MCF 10A (cell line): ENCODE measurements at regions not wholly inside any gene's neighbourhood (a gene's known extent, or its start where the extent isn't known, plus 50 kb on each side); places are given as distances from the start of the nearest gene placed in this dataset.

ENCODE experiments used
- BruUV-seq: library from RNA; stranded (reverse); fragments of 400-500 nt; replicated peaks from 2 replicates; lab custom pipeline; 2021; lab: Mats Ljungman, UMichigan
- CTCF ChIA-PET: fragments of 300-600 bp; sonication (Branson Sonifier 250); formaldehyde crosslinking; extraction: SDS; loops from one replicate; lab custom pipeline; 2021; ENCODE audit warnings: antibody characterized with exemption, inconsistent platforms; lab: Yijun Ruan, JAX
- POLR2A ChIA-PET: fragments of 300-600, 350-650 bp; sonication (Branson Sonifier 250); formaldehyde crosslinking; extraction: SDS; loops from one replicate; lab custom pipeline; 2020; ENCODE audit warnings: antibody characterized with exemption, inconsistent platforms; lab: Yijun Ruan, JAX
- DNase-seq: peaks from one replicate; pipeline ENCODE4 v3.0.0-alpha.2; 2018; ENCODE audit not compliant: unreplicated experiment
- H3K27ac Mint-ChIP-seq: one replicate; pipeline ENCODE4 v1.8.0; 2022; ENCODE audit warnings: mild to moderate bottlenecking, low read depth, mixed read lengths; ENCODE audit not compliant: unreplicated experiment
- H3K27me3 Mint-ChIP-seq: one replicate; pipeline ENCODE4 v1.8.0; 2022; ENCODE audit warnings: mixed read lengths; ENCODE audit not compliant: insufficient read depth, unreplicated experiment
- H3K36me3 Mint-ChIP-seq: one replicate; pipeline ENCODE4 v1.8.0; 2022; ENCODE audit warnings: mild to moderate bottlenecking, moderate library complexity, mixed read lengths; ENCODE audit not compliant: insufficient read depth, unreplicated experiment
- H3K4me1 Mint-ChIP-seq: one replicate; pipeline ENCODE4 v1.8.0; 2022; ENCODE audit warnings: mixed read lengths; ENCODE audit not compliant: insufficient read depth, unreplicated experiment
- H3K4me3 Mint-ChIP-seq: one replicate; pipeline ENCODE4 v1.8.0; 2022; ENCODE audit warnings: mild to moderate bottlenecking, moderate library complexity, mixed read lengths; ENCODE audit not compliant: unreplicated experiment
- H3K9me3 Mint-ChIP-seq: one replicate; pipeline ENCODE4 v1.8.0; 2022; ENCODE audit warnings: mixed read lengths; ENCODE audit not compliant: unreplicated experiment
- CTCF ChIP-seq: fragments of 200-600 bp; IDR thresholded peaks from one replicate; pipeline ENCODE4 v1.8.0; 2022; ENCODE audit warnings: antibody characterized with exemption, mild to moderate bottlenecking; ENCODE audit not compliant: unreplicated experiment
- intact Hi-C: fragments of 100-400 bp; cut with micrococcal nuclease; formaldehyde crosslinking; loops from 2 replicates; pipeline ENCODE4 v1.14.1; 2022

- no peak for DNase-seq
- Mint-ChIP-seq H3K4me1 (no peaks in the 10 kb centered on the region), H3K4me3 (no peak overlapping the region), H3K9me3 (no peaks in the 10 kb centered on the region), H3K27me3 (no peaks in the 10 kb centered on the region), H3K36me3 (no peaks in the 10 kb centered on the region), H3K27ac (no peak overlapping the region)
- intact Hi-C loops = no loop called here
- no peak for TF ChIP-seq CTCF
- BruUV-seq = no TSS peak
- CTCF ChIA-PET = no interaction called here
- POLR2A ChIA-PET = no interaction called here
These were observed 472.6 kb upstream of the RGS18 start for GRCh38 chr1:191685669-191686068.

GRCh38 chr1:191687721-191688120 is 470.5 kb upstream of the RGS18 start:
- H3K36me3 Mint-ChIP-seq = no peaks in the 10 kb centered on the region
- no peak overlapping the region for H3K4me3 Mint-ChIP-seq
- ChIA-PET CTCF (no interaction called here), POLR2A (no interaction called here)
- no peak overlapping the region for H3K27ac Mint-ChIP-seq
- TF ChIP-seq CTCF = no peak
- no peaks in the 10 kb centered on the region for H3K27me3 Mint-ChIP-seq
- intact Hi-C loops = no loop called here
- peaks cover 1% of the 10 kb centered on the region for H3K9me3 Mint-ChIP-seq
- BruUV-seq = no TSS peak
- DNase-seq = no peak
- peaks cover under 1% of the 10 kb centered on the region for H3K4me1 Mint-ChIP-seq

- H3K36me3 Mint-ChIP-seq = no peaks in the 10 kb centered on the region
These were observed 467.3 kb upstream of the RGS18 start for GRCh38 chr1:191690931-191691330.

GRCh38 chr1:191693797-191694196 is 464.5 kb upstream of the RGS18 start:
- intact Hi-C loops = no loop called here
- no TSS peak for BruUV-seq
- no peak for TF ChIP-seq CTCF
- H3K4me3 Mint-ChIP-seq = no peak overlapping the region
- no peak overlapping the region for H3K27ac Mint-ChIP-seq
- CTCF ChIA-PET = interaction anchor here (0.8 kb wide), 1 partner anchor 8 kb away, joined by 3 read pairs; no protein-coding TSS in a partner anchor
- POLR2A ChIA-PET = no interaction called here
- H3K9me3 Mint-ChIP-seq = peaks cover 16% of the 10 kb centered on the region
- H3K36me3 Mint-ChIP-seq = no peaks in the 10 kb centered on the region
- peaks cover 6% of the 10 kb centered on the region for H3K4me1 Mint-ChIP-seq
- H3K27me3 Mint-ChIP-seq = no peaks in the 10 kb centered on the region
- no peak for DNase-seq

More at GRCh38 chr1:191690931-191691330, 467.3 kb upstream of the RGS18 start:
- TF ChIP-seq CTCF = no peak
- H3K9me3 Mint-ChIP-seq = peaks cover 16% of the 10 kb centered on the region
- POLR2A ChIA-PET = no interaction called here
- BruUV-seq = no TSS peak
- H3K27me3 Mint-ChIP-seq = no peaks in the 10 kb centered on the region
- CTCF ChIA-PET = no interaction called here
- DNase-seq = no peak
- intact Hi-C loops = no loop called here
- peaks cover 6% of the 10 kb centered on the region for H3K4me1 Mint-ChIP-seq
- H3K27ac Mint-ChIP-seq = no peak overlapping the region
- H3K4me3 Mint-ChIP-seq = no peak overlapping the region
